ENCODE measurements at regions not wholly inside any gene's neighbourhood (a gene's known extent, or its start where the extent isn't known, plus 50 kb on each side); places are given as distances from the start of the nearest gene placed in this dataset.

DNA sequence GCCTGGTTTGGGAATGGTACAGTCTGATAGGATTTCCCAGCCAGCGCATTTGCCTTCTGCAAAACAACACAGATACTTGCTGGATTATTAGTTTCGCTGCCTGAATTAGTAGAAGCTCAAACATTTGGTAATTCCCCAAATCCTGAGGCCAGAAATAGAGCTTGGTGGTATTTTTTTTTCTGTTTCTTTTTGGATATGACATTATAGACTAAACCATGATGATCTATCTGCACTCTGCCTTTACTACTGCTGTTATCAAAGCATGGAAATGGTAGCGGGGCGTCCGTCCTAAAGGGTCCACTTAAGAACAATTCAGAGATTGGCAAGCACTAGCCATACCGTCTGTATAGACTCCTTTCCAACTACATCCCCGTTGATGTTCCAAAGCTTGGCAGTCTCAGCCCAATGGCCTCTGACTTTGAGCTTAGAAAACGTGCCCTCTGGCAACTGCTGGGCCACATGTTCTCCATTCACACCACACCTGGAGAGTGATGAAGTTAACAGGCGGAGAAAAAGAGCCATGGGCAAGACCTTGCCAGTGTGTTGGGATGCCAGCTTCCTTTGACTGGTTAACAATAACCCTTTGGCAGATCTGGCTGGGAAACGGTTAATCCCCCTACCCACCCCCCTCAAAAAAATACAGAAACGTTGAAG is 241.0 kb upstream of the NR2F2 start:
- DNase-seq = no peak

- DNase-seq = no peak
Observed at GRCh38 chr15:96092186-96092585, 238.3 kb upstream of the NR2F2 start.

DNA sequence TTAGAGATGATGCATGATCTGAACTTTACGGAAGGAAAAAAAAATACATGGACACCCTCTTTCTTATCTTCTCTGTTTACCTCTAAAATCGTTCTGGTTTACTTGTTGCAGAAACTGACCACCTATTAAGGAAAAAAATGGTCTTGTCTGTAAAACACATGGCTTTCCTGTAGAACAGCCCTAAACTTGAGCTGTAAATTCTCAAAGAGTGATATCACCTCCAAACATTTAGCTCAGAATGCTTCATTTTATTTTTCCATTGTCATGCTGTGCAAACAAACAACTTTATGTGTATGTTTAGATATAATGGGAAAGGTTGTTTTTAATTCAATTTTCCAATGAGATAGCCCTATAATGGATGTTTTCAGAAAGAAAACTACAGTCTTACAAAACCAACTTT is 237.4 kb upstream of the NR2F2 start:
- no peak for DNase-seq

DNA sequence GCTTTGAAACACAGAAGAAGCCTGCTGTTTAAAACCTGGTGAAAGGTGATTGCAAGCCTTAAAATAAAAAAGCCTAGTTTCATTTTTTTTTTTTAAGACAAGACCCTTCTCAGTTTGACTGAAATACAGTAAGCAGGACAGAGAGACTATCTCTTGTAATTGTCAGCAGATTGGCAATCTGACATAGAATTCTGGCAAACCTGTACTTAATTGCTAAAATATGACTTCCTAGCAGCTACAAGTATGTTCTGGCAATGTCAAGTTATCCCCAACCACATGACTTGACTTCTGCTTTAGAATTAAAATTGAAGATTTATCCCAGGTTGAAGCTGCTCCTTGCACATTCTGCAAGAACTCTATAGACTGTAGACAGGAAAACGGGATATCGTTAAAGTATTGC is 232.8 kb upstream of the NR2F2 start:
- DNase-seq = no peak

GRCh38 chr15:96102631-96103030 is 227.9 kb upstream of the NR2F2 start:
- DNase-seq = no peak

DNA sequence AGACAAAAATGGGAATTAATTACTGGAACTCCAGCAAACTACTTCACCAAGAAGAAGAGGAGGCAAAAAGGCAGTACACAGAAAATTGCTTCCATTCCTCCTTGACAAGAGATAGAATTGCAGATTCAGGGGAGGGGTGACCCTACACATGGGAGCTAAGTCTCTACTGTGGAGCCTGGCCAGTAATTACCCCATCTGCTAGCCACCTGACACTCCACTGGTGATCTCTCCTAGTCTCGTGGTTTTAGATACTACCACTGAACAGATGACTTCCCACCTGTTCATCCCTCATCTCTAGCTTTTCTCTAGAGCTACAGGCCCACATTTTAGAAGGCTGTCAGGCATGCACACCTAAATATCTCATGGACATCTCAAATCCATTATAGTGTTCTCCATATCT is 224.3 kb upstream of the NR2F2 start:
- no peak for DNase-seq

DNA sequence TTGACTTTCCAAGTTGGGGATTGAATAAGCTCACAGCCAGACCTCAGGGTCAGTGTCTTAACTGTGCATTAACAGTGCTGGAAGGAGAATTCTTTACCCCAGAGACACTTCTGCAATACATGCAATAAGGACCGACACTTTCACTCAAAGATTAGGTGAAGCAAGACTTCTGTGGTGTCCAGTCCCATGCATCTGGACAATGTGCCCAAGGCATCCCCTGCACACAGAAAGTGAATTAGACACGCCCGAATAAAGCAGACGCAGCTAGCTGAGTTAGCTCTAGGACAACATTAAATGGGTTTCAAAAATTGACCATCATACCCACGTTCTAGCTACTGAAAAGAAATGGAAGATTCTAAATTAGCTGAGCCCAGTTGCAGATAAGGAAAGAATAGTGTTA is 223.9 kb upstream of the NR2F2 start:
- DNase-seq = no peak

DNA sequence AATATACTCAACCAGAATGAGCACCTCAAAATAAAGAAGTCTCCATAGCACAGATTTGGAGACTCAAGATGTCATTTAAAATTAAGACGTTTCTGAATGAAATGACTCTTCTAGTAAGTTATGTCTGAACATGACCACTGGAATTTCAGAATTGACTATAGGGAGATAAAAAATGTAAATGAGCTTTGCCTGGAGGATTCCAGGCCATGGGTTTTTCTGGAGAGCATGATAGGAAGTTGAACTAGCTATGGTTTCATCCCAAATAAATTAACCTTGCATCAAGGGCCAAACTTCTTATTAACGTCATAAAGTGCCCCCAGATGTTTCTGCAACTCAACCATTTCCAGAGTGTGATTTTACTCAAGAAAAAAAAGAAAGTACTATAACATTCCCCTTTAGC is 222.6 kb upstream of the NR2F2 start:
- no peak for DNase-seq

DNA sequence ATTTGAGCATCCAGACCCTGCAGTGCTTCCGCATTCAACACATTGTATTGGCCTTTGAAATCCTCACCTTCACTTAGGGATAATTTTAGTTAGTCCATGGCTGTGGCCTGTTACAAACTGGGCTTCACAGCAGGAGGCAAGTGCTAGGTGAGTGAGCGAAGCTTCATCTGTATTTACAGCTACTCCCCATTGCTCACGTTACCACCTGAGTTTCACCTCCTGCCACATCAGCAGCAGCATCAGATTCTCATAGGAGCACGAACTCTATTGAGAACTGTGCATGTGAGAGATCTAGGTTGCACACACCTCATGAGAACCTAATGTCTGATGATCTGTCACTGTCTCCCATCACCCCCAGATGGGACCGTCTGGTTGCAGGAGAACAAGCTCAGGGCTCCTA is 222.1 kb upstream of the NR2F2 start:
- DNase-seq = no peak

DNA sequence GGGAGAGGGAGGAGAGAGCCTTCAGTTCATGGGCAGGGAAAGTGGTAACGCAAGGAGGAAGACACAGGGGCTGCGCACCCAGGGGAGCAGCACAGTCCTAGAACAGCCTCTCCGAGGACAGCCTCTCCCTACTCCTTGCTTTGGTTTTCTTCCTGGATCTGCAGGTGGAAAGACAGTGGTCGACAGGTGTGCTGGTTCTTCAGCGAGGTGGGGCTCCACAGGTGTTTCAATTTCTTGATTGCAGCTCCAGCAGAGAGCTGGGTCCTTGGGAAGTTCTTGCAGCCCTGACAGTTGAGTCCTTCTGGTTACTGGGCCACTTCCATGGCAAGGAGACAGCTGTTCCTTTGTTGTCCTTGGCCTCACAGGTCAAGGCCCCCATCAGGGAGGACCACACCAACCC is 220.7 kb upstream of the NR2F2 start:
- DNase-seq = no peak

- DNase-seq = no peak
Observed at GRCh38 chr15:96112018-96112417, 218.5 kb upstream of the NR2F2 start.

DNA sequence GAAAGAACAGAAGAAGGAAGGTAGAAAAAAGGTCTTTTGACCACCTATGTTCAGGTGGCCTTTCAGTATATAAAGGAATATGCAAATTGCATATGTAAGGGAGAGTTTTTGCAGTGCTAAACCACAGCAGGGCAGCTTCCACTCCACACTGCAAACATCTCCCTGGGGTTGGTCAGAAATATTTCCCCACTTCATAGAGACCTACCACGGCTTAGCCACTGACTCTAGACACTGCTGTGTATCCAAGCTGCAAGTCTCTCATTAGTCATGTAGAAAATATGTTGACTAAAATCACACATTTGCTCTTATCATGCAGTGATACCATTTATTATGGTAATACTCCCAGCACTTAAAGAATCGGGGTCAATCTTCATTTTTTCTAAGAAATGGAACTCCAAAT is 214.9 kb upstream of the NR2F2 start:
- DNase-seq = no peak

GRCh38 chr15:96117270-96117669 is 213.2 kb upstream of the NR2F2 start:
- DNase-seq = no peak

DNA sequence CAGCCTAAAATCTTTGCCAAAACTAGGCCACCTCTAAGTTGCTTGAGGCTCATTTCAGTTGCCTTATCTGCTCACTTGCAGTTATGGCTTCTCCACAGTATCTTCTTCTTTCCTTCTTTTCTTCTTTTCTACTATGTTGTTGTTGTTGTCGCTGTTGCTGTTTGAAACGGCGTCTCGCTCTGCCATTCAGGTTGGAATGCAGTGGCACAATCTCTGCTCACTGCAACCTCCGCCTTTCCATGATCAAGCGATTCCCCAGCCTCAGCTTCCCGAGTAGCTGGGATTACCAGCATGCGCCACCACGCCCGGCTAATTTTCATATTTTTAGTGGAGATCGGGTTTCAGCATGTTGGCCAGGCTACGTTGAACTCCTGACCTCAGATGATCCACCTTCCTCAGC is 210.8 kb upstream of the NR2F2 start:
- DNase-seq = no peak

- DNase-seq = no peak
Observed at GRCh38 chr15:96121086-96121920, 209.2 kb upstream of the NR2F2 start.

GRCh38 chr15:96122077-96123027 is 208.1 kb upstream of the NR2F2 start:
- DNase-seq = no peak

DNA sequence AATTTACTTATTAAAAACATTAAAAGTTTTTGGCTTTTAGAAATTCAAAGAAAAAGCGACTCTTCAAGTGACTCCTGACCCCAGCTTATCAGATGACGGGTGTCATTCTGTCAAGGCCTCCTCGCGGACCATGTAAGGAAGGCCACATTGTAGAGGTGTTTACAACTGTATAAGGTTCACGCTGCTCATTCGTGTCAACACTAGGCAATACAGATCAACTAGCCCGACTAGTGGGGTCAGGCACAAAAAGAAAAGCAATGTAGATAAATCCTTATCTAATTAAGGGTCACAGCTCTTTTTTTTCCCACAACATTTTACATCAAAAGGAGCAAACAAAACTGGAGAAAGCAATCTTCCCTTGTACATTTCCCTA is 207.5 kb upstream of the NR2F2 start:
- DNase-seq = no peak

GRCh38 chr15:96123630-96124187 is 206.8 kb upstream of the NR2F2 start:
- DNase-seq = no peak

DNA sequence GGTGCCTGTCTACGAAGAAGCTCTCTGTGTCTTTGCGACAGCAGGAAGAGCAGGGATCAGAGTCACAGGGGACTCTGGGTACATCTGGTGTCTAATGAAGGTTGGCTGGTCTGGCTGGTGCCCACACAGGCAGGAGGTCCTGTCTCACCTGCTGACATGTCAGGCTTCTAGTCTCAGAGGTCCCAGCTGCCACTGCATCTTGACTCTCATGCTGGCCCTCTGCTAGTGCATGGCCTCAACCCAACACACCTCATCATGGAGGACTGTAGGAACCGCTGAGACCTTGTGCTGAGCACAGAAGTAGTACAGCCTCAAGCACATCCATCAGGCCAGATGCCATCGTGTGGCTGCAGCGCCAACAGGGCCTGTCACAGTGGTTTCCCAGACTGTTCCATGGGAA is 206.1 kb upstream of the NR2F2 start:
- DNase-seq = no peak

DNA sequence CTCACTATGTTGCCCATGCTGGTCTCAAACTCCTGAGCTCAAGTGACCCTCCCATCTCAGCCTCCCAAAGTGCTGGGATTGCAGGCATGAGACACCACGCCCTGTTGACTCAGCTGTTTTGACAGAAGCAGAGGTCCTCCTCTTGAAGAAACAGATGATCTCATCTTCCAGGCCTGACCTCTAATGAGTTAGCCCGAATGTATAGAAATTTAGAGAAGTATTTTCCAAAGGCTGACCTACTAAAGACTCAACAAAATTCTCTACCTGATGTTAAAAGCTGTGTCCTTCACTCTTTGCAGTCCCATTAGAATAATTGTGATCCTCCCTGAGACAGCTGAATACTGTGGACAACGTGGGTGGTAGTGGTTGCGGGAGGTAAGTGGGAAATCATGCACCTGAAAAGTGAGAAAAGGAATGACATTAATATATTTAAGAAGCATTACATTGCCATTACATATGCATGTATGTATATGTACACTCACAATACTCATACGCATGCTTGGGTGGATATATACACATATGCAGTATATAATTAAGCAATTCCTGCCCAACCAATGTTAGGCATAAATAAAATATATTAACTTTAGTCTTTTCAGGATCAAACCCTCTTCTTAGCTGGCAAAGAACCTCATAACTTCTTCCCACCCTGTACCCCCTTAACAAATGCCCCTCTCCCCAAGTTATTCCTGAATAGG is 204.6 kb upstream of the NR2F2 start:
- no peak for DNase-seq

DNA sequence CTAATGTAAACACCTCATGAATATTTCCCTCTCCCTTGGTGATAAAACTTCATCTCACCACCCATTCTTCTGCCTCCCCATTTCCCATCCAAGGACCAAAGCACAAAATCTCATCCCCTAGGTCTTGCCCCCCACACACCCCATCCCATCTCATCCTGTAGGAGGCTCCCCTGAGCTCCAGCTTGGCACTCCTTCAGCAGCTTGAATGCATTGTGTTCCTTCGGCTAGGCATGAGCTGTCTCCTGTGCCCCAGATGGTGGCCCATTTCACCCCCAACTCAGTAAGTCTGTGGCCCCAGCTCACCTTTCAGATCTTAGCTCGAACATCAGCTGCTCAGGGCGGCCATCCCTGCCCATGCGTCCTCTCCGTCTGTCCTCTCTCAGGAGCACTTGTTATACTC is 203.6 kb upstream of the NR2F2 start:
- DNase-seq = no peak

GRCh38 chr15:96130734-96131133 is 199.8 kb upstream of the NR2F2 start:
- no peak for DNase-seq

GRCh38 chr15:96132126-96132525 is 198.4 kb upstream of the NR2F2 start:
- DNase-seq = no peak

Data from NCI-H774 (cell line).